GM23248 (cell line): ENCODE measurements at regions not wholly inside any gene's neighbourhood (a gene's known extent, or its start where the extent isn't known, plus 50 kb on each side); places are given as distances from the start of the nearest gene placed in this dataset.

Experiments
- EZH2 ChIP-seq: fragments of 200-600 bp; sonication (generic); IDR thresholded peaks from 2 replicates; pipeline ENCODE4 v1.6.1; 2018; ENCODE audit warnings: antibody characterized with exemption, mild to moderate bottlenecking; ENCODE audit not compliant: insufficient read depth, poor library complexity, severe bottlenecking
- EZH2phosphoT487 ChIP-seq: fragments of 200-600 bp; sonication (generic); IDR thresholded peaks from 2 replicates; pipeline ENCODE4 v1.6.1; 2018; ENCODE audit warnings: antibody characterized with exemption, moderate library complexity, mild to moderate bottlenecking, low read depth; ENCODE audit not compliant: insufficient read depth

- TF ChIP-seq EZH2 (no peak), EZH2phosphoT487 (no peak)
These were observed 345.8 kb upstream of the CCDC196 start for GRCh38 chr14:66140213-66140918.
